IPS-20b (cell line): ENCODE measurements at regions not wholly inside any gene's neighbourhood (a gene's known extent, or its start where the extent isn't known, plus 50 kb on each side); places are given as distances from the start of the nearest gene placed in this dataset.
A peak's percentile ranks its signal among the peaks of the same experiment; 100 is the strongest.

ENCODE experiments used
- H3K27ac ChIP-seq: one replicate; pipeline ENCODE4 v1.5.1; 2013; ENCODE audit warnings: low read length
- H3K27me3 ChIP-seq: 2 replicates; pipeline ENCODE4 v1.6.1; 2013; ENCODE audit warnings: mild to moderate bottlenecking, low read length, inconsistent platforms; ENCODE audit not compliant: insufficient read depth
- H3K36me3 ChIP-seq: 2 replicates; pipeline ENCODE4 v1.6.1; 2013; ENCODE audit warnings: low read depth, mild to moderate bottlenecking, inconsistent platforms, low read length, moderate library complexity; ENCODE audit not compliant: insufficient read depth
- H3K4me1 ChIP-seq: 2 replicates; pipeline ENCODE4 v1.6.1; 2013; ENCODE audit warnings: mild to moderate bottlenecking, control low read depth, inconsistent platforms, low read length, moderate library complexity; ENCODE audit not compliant: insufficient read depth
- H3K4me3 ChIP-seq: 2 replicates; pipeline ENCODE4 v1.5.1; 2013; ENCODE audit warnings: mild to moderate bottlenecking, low read length, inconsistent platforms
- H3K9ac ChIP-seq: 2 replicates; pipeline ENCODE4 v1.6.1; 2013; ENCODE audit warnings: low read depth, mild to moderate bottlenecking, inconsistent platforms, low read length, moderate library complexity
- H3K9me3 ChIP-seq: 2 replicates; pipeline ENCODE4 v1.6.1; 2013; ENCODE audit warnings: mild to moderate bottlenecking, low read depth, low read length, inconsistent platforms; ENCODE audit not compliant: insufficient read depth

GRCh38 chr6:40719671-40720374 is 132.7 kb upstream of the LRFN2 start:
- Histone ChIP-seq H3K9ac (peak overlapping the region; percentile 34; the same call in 1 of the 2 replicates), H3K4me3 (peak overlapping the region; percentile 36; the same call in 1 of the 2 replicates), H3K27ac (peak overlapping the region; percentile 26), H3K27me3 (no peaks in the 10 kb centered on the region), H3K9me3 (no peaks in the 10 kb centered on the region), H3K36me3 (no peaks in the 10 kb centered on the region), H3K4me1 (peaks cover 17% of the 10 kb centered on the region; the same call in 1 of the 2 replicates)

DNA sequence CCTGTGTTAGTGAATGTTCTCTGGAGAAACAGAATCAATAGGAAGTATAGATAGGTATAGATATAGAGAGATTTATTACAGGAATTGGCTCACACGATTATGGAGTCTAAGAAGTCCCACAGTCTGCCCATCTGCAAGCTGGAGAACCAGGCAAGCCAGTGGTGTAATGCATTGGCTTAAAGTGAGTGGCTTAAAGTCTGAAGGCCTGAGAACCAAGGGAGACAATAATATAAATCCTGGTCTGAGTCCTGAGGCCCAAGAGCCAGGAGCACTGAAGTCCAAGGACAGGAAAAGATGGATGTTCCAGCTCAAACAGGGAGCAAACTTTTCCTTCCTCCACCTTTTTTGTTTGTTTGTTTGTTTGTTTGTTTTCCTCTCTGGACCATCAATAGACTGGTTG is 131.2 kb upstream of the LRFN2 start:
- Histone ChIP-seq H3K4me3 (no peak overlapping the region), H3K36me3 (no peaks in the 10 kb centered on the region), H3K27me3 (no peaks in the 10 kb centered on the region), H3K27ac (no peak overlapping the region), H3K9ac (no peak overlapping the region), H3K4me1 (peaks cover 17% of the 10 kb centered on the region; the same call in 1 of the 2 replicates), H3K9me3 (no peaks in the 10 kb centered on the region)

GRCh38 chr6:40717411-40718057 is 130.4 kb upstream of the LRFN2 start:
- Histone ChIP-seq H3K4me1 (peaks cover 17% of the 10 kb centered on the region; the same call in 1 of the 2 replicates), H3K9me3 (no peaks in the 10 kb centered on the region), H3K27me3 (0 out of 2 replicates have a peak, but pooled peaks cover 3% of the 10 kb centered on the region), H3K4me3 (no peak overlapping the region), H3K36me3 (no peaks in the 10 kb centered on the region), H3K27ac (no peak overlapping the region), H3K9ac (no peak overlapping the region)

- no peak overlapping the region for H3K27ac ChIP-seq
- H3K36me3 ChIP-seq = no peaks in the 10 kb centered on the region
- H3K9me3 ChIP-seq = no peaks in the 10 kb centered on the region
- H3K27me3 ChIP-seq = 0 out of 2 replicates have a peak, but pooled peaks cover 3% of the 10 kb centered on the region
- H3K4me1 ChIP-seq = peaks cover 10% of the 10 kb centered on the region; the same call in 1 of the 2 replicates
- no peak overlapping the region for H3K9ac ChIP-seq
- H3K4me3 ChIP-seq = no peak overlapping the region
Observed at GRCh38 chr6:40715570-40716403, 128.6 kb upstream of the LRFN2 start.

DNA sequence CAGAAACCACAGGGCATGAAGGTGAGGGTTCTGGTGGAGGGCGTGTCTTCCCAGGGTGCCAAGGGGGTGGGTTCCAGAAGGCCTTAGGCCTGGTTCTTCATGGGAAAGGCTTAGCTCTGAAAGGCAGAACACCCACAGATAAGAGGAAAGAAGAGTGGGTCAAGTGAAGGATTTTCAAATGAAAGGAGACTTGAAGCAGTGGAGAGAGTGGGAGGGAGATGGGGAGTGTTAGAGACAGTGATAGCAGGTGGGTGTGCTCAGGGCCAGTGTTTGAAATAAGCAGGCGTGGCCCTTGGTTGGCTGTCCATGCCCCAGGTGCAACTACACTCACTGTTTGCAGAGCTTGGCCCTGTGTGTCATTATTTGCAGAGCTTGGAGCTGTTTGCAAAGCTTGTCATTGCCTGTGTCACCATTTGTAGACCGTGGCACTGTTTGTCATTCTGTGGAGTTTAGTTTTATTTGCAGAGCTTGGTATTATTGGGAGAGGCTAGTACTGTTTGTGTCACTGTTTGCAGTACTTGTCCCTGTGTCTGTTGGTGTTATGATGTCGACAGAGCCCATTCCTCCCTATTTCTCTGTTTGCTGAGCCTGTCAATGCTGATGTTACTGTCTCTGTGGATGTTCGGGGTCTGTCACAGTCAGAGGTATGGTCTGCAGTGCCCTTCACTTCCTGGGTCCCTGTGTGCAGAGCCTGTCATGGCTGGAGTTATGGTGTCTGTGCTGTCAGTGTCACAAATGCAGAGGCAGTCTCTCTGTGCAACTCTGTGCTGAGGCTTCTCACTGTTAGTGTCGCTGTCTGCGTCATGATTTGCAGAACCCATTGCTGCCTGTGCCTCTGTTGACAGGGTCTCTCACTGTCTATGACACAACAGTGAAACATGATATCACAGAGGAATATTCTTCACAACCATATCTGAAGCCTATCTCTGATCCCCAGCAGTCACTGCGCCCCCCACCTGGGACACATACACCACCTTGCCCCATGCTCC is 127.7 kb upstream of the LRFN2 start:
- no peak overlapping the region for H3K4me3 ChIP-seq
- H3K27ac ChIP-seq = no peak overlapping the region
- no peak overlapping the region for H3K9ac ChIP-seq
- H3K36me3 ChIP-seq = no peaks in the 10 kb centered on the region
- H3K27me3 ChIP-seq = 0 out of 2 replicates have a peak, but pooled peaks cover 3% of the 10 kb centered on the region
- peaks cover 6% of the 10 kb centered on the region; the same call in 1 of the 2 replicates for H3K4me1 ChIP-seq
- no peaks in the 10 kb centered on the region for H3K9me3 ChIP-seq

DNA sequence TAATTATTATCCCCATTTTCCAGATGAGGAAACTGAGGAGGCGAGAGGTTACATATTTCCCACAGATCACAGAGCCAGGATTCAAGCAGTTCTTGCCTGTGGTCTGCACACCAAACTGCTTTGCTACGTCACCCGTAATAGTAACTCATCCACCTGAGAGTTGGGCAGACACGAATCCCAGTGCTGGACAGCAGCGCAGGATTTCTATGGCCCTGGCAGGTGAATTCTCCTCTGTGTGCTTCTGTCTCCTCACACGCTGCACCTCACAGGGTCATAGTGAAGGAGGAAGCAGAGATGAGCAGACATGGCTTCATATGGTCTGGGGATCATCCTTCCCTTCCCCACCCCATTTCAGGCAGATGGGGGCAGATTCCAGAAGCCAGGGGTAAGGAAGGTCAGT is 127.0 kb upstream of the LRFN2 start:
- Histone ChIP-seq H3K9ac (no peak overlapping the region), H3K27me3 (0 out of 2 replicates have a peak, but pooled peaks cover 3% of the 10 kb centered on the region), H3K36me3 (no peaks in the 10 kb centered on the region), H3K4me1 (no peaks in the 10 kb centered on the region; the same call in 1 of the 2 replicates), H3K27ac (no peak overlapping the region), H3K9me3 (0 out of 2 replicates have a peak, but pooled peaks cover 4% of the 10 kb centered on the region), H3K4me3 (no peak overlapping the region)

DNA sequence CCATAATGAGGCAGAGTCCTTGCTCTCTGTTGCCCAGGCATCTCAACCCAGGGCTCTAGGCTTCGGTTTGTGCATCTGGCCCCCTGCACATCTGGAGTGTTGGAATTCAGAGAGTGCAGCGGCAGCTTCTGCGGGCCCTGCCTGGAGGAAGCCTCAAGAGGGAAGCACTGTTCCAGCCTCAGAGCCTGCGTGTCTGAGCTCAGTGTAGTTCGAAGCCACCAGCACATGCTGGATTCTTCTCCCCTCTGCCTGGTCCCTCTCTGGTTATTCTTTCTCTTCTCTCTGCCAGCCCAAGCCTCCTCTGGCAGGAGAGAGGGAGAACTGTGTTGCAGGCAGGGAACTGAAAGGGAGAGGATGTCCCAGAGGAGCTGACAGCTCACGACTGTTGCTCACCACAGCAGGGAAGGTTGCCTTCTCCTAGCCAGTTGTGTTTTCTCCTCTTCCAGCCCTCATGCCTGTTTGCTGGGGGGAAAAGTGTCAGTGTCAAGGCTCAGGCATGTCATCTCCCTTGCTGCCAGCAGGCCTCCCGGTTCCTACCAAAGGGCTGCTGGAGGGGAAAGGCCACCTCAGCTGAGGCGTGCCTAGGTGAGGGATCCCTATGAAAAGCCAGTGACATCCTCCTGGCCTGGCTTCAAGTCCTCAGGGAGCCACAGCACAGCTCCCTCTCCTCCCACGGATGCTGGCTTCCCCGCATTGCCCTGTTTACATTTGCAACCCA is 126.0 kb upstream of the LRFN2 start:
- 0 out of 2 replicates have a peak, but pooled peaks cover 3% of the 10 kb centered on the region for H3K27me3 ChIP-seq
- 0 out of 2 replicates have a peak, but pooled peaks cover 5% of the 10 kb centered on the region for H3K9me3 ChIP-seq
- no peak overlapping the region for H3K27ac ChIP-seq
- H3K9ac ChIP-seq = no peak overlapping the region
- no peak overlapping the region for H3K4me3 ChIP-seq
- no peaks in the 10 kb centered on the region for H3K4me1 ChIP-seq
- no peaks in the 10 kb centered on the region for H3K36me3 ChIP-seq

DNA sequence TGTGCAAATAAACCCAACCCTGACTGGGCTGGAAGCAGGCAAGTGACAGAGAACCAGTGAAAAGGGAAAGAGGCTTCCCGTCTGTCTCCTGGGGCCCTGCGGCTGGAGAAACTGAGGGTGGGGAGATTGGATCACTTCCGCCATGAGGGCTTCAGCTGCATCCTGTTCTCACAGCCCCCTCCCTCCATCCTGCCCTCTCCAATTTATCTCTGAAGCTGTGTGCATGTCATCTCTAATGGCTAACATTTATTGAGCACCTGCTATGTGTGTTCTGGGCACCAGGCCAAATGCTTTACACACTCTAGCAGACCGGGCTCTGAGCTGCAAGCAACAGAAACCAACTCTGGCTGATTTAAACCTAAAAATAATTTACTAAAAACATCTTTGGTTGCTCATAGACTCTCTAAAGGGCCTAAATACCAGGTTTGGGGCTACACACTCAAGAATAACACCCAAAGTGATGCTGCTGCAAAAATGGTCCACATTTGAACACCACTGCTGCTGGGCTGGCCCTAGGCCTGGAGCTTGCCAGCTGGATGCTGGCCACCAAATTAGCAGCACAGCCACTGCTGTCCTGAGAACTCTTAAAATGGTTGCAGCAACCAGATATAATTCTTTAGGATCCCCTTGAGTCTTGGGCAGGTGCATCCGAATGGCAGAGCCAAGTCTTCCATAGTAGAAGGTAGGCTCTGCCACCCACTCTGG is 123.6 kb upstream of the LRFN2 start:
- Histone ChIP-seq H3K4me1 (peaks cover 3% of the 10 kb centered on the region; the same call in 1 of the 2 replicates), H3K36me3 (no peaks in the 10 kb centered on the region), H3K9ac (no peak overlapping the region), H3K27me3 (0 out of 2 replicates have a peak, but pooled peaks cover 3% of the 10 kb centered on the region), H3K9me3 (0 out of 2 replicates have a peak, but pooled peaks cover 5% of the 10 kb centered on the region), H3K27ac (no peak overlapping the region), H3K4me3 (no peak overlapping the region)

GRCh38 chr6:40708049-40708448 is 120.9 kb upstream of the LRFN2 start:
- Histone ChIP-seq H3K9ac (no peak overlapping the region), H3K4me1 (peaks cover 10% of the 10 kb centered on the region; the same call in 1 of the 2 replicates), H3K36me3 (no peaks in the 10 kb centered on the region), H3K4me3 (no peak overlapping the region), H3K9me3 (0 out of 2 replicates have a peak, but pooled peaks cover 5% of the 10 kb centered on the region), H3K27me3 (0 out of 2 replicates have a peak, but pooled peaks cover under 1% of the 10 kb centered on the region), H3K27ac (no peak overlapping the region)
